Tibial nerve (tissue), 4 donors: ENCODE measurements at regions not wholly inside any gene's neighbourhood (a gene's known extent, or its start where the extent isn't known, plus 50 kb on each side); places are given as distances from the start of the nearest gene placed in this dataset.

ENCODE experiments used
- DNase-seq, 2 donors: peaks; one replicate each; pipeline ENCODE4 v3.0.0-alpha.2; 2019; ENCODE audit warnings: low spot score in 2 of 2
- H3K27ac ChIP-seq, 4 donors: fragments of 200-600 bp; sonication (generic) in 3 of 4; one replicate each; pipeline ENCODE4 v1.5.1; 2017 to 2019; ENCODE audit warnings: mild to moderate bottlenecking in 1 of 4
- H3K27me3 ChIP-seq, 2 donors: fragments of 200-600 bp; sonication (generic) in 1 of 2; one replicate each; pipeline versions ENCODE4 v1.5.1 to v1.6.0; 2017 to 2019
- H3K36me3 ChIP-seq, 3 donors: fragments of 200-600 bp; sonication (generic); one replicate each; pipeline ENCODE4 v1.5.1; 2018 to 2019
- H3K4me1 ChIP-seq, 4 donors: fragments of 200-600 bp; sonication (generic) in 3 of 4; one replicate each; pipeline ENCODE4 v1.5.1; 2017 to 2019
- H3K4me3 ChIP-seq, 4 donors: fragments of 200-600 bp; sonication (generic) in 3 of 4; one replicate each; pipeline ENCODE4 v1.5.1; 2017 to 2019; ENCODE audit warnings: mild to moderate bottlenecking in 1 of 4, moderate library complexity in 1 of 4
- H3K9me3 ChIP-seq, 4 donors: fragments of 200-600 bp; sonication (generic) in 3 of 4; one replicate each; pipeline ENCODE4 v1.5.1; 2017 to 2019
- EP300 ChIP-seq, 2 donors: sonication (generic); formaldehyde crosslinking; IDR thresholded peaks; one replicate each; pipeline ENCODE4 v1.6.1; 2017; ENCODE audit warnings: antibody characterized with exemption in 2 of 2, mild to moderate bottlenecking in 1 of 2
- POLR2A ChIP-seq, 2 donors: fragments of 450-650 bp; IDR thresholded peaks; one replicate each; pipeline ENCODE4 v1.6.1; 2017; ENCODE audit warnings: antibody characterized with exemption in 2 of 2, mild to moderate bottlenecking in 2 of 2, moderate library complexity in 2 of 2
- WGBS, 2 donors: methylation state at CpG; one replicate each; pipeline ENCODE4 v1.1.5; 2018; 5-methylcytosine and 5-hydroxymethylcytosine counted together
- TF ChIP-seq, protein P1 (sequence below), 5 experiments: fragments of 200-600 bp in 3 of 5; fragments of 450-650 bp in 2 of 5; sonication (generic) in 3 of 5; IDR thresholded peaks; one replicate each; pipeline ENCODE4 v1.5.1; 2016 to 2019; ENCODE audit warnings: antibody characterized with exemption in 5 of 5, mild to moderate bottlenecking in 3 of 5, moderate library complexity in 2 of 5

DNA sequence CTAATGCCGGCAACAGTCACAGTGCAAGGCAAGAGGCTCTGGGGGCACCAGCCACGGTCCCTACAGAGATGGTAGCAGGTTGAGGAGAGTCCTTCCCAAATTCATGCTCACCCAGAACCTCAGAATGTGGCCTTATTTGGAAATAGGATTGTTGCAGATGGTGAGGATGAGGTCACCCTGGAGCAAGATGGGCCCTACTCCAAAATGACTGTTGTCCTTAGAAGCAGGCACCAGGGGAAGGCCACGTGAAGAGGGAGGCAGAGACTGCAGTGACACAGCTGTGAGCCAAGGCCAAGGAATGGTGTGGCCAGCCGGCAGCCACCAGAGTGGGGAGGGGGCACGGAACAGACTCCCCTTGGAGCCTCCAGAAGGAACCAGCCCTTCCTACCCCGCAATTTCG lies 70.8 kb upstream of the CLDN14 start:
- peaks cover 0 to 9% (median 0%) of the 10 kb centered on the region in 4 donors for H3K4me1 ChIP-seq
- H3K9me3 ChIP-seq: no peaks in the 10 kb centered on the region
- TF ChIP-seq EP300 (IDR thresholded peaks at IDR 0.05) (no peak), POLR2A (IDR thresholded peaks at IDR 0.05) (no peak)
- TF ChIP-seq, protein P1, sequence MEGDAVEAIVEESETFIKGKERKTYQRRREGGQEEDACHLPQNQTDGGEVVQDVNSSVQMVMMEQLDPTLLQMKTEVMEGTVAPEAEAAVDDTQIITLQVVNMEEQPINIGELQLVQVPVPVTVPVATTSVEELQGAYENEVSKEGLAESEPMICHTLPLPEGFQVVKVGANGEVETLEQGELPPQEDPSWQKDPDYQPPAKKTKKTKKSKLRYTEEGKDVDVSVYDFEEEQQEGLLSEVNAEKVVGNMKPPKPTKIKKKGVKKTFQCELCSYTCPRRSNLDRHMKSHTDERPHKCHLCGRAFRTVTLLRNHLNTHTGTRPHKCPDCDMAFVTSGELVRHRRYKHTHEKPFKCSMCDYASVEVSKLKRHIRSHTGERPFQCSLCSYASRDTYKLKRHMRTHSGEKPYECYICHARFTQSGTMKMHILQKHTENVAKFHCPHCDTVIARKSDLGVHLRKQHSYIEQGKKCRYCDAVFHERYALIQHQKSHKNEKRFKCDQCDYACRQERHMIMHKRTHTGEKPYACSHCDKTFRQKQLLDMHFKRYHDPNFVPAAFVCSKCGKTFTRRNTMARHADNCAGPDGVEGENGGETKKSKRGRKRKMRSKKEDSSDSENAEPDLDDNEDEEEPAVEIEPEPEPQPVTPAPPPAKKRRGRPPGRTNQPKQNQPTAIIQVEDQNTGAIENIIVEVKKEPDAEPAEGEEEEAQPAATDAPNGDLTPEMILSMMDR (IDR thresholded peaks at IDR 0.05): no peak
- H3K27ac ChIP-seq: no peak overlapping the region
- H3K27me3 ChIP-seq: no peaks in the 10 kb centered on the region
- no peak for DNase-seq
- H3K4me3 ChIP-seq: no peak overlapping the region
- H3K36me3 ChIP-seq: no peaks in the 10 kb centered on the region
- WGBS, 2 donors: 48 to 57% methylated on average over 7 of the region's 7 CpGs

DNA sequence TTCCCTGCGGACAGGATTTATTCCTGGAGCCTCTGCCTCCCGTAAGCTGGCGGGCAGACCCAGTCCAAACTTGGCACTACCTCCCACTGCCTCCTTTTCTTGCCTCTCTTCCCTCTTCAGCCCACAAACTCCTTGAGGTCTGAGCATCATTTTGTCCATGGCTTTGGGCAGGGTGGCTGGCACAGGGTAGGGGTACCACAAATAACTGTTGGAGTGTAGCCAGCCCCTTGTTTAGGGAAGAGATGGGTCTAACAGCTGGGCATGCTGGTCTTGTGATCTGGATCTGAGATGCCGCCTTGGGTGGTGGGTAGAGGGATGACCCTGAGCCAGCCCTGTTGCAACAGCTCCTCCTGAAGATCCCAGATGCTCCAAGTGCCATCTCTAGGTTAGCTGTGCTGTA lies 71.4 kb upstream of the CLDN14 start:
- Histone ChIP-seq H3K4me1 (peaks cover 0 to 9% (median 0%) of the 10 kb centered on the region in 4 donors), H3K27ac (no peak overlapping the region), H3K4me3 (no peak overlapping the region), H3K27me3 (no peaks in the 10 kb centered on the region), H3K9me3 (no peaks in the 10 kb centered on the region), H3K36me3 (no peaks in the 10 kb centered on the region)
- WGBS, 2 donors: 76 to 79% methylated on average over 4 of the region's 4 CpGs
- DNase-seq: no peak
- TF ChIP-seq POLR2A (IDR thresholded peaks at IDR 0.05): no peak
- TF ChIP-seq EP300 (IDR thresholded peaks at IDR 0.05): no peak
- TF ChIP-seq, protein P1 (IDR thresholded peaks at IDR 0.05): no peak

DNA sequence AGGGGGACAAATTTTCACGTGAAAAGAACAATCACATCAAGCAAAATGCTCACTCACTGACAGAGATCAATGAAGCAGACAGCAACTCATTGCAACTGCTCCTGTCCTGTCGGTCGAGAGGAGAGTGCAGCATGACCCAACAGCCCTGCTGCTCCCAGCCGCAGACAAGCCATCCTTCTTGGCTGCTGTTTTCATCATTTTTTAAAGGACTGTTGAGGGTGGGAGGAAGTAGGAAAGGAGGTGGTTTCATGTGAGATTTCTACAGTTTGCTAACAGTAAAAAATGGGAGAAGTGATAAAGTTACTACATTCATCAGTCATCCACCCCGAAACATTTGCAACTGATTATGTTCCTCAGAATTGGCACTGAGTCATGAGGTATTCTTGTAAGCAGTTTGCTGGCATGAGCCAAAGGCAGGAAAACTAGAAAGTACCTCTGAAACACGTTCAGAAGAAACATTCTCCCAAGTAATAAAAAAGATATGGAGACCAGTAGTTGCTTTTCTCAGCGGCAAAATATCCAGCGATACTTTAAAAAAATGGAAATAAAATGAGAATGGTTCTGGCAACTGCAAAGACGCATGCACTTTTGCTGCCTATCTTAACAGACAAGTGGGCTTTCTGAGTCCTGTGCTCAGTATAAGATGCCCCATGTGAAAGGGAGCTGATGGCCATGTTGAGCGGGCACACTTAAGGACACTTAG lies 72.0 kb upstream of the CLDN14 start:
- Histone ChIP-seq H3K9me3 (no peaks in the 10 kb centered on the region), H3K27me3 (no peaks in the 10 kb centered on the region), H3K4me1 (peaks cover 0 to 9% (median 0%) of the 10 kb centered on the region in 4 donors), H3K4me3 (no peak overlapping the region), H3K36me3 (no peaks in the 10 kb centered on the region), H3K27ac (no peak overlapping the region)
- no peak for DNase-seq
- 43 to 48% methylated on average over 10 of the region's 10 CpGs for WGBS, 2 donors
- TF ChIP-seq EP300 (IDR thresholded peaks at IDR 0.05): no peak
- TF ChIP-seq, protein P1 (IDR thresholded peaks at IDR 0.05): no peak
- no peak for TF ChIP-seq POLR2A (IDR thresholded peaks at IDR 0.05)

DNA sequence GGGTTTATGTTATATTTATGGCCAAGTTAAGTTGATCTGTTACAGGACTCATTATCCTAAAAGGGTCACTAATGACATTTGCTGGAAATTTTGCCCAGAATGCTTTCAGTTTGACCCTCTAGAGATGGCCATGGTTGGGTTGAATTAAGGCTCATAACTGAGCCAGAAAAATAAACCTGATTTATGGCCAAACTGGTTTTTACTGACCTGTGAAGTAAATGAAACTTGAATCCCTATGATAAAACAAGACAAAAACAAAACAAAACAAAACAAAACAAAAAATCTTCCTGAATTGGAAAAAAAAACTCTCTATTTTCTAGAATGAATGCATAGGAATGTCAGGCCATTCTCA lies 72.5 kb upstream of the CLDN14 start:
- Histone ChIP-seq H3K27ac (no peak overlapping the region), H3K4me1 (peaks cover 0 to 9% (median 0%) of the 10 kb centered on the region in 4 donors), H3K27me3 (no peaks in the 10 kb centered on the region), H3K4me3 (no peak overlapping the region), H3K9me3 (no peaks in the 10 kb centered on the region), H3K36me3 (no peaks in the 10 kb centered on the region)
- no peak for DNase-seq
- no peak for TF ChIP-seq POLR2A (IDR thresholded peaks at IDR 0.05)
- TF ChIP-seq, protein P1 (IDR thresholded peaks at IDR 0.05): no peak
- no peak for TF ChIP-seq EP300 (IDR thresholded peaks at IDR 0.05)

DNA sequence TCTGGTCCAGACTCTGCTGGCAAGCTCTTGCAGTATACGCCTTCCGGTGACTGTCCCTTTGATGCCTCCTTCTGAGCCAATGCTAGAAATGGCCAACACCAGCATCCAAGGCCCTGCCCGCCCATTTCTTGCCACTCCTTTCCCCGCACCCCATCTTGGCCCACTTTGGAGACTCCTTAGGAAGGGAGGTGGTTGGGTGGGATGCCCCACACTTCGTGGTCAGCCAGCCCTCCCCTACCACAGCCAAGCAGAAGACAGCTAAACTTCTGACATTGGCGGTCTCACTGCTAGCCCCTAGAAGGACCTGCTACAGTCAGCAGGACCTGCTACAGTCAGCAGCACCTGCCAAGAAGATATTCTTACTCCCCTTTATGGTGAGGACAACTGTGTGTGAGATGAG lies 73.5 kb upstream of the CLDN14 start:
- Histone ChIP-seq H3K4me3 (no peak overlapping the region), H3K36me3 (no peaks in the 10 kb centered on the region), H3K4me1 (peaks cover 0 to 9% (median 0%) of the 10 kb centered on the region in 4 donors), H3K27me3 (no peaks in the 10 kb centered on the region), H3K27ac (no peak overlapping the region), H3K9me3 (no peaks in the 10 kb centered on the region)
- WGBS, 2 donors: 96 to 99% methylated on average over 6 of the region's 6 CpGs
- DNase-seq: no peak
- TF ChIP-seq POLR2A (IDR thresholded peaks at IDR 0.05) (no peak), EP300 (IDR thresholded peaks at IDR 0.05) (no peak)
- TF ChIP-seq, protein P1 (IDR thresholded peaks at IDR 0.05): no peak
